Stromal cell of bone marrow (primary cell): ENCODE measurements at regions not wholly inside any gene's neighbourhood (a gene's known extent, or its start where the extent isn't known, plus 50 kb on each side); places are given as distances from the start of the nearest gene placed in this dataset.
A peak's percentile ranks its signal among the peaks of the same experiment; 100 is the strongest.

Experiments
- DNase-seq: peaks from one replicate; pipeline ENCODE4 v3.0.0-alpha.2; 2012; ENCODE audit warnings: low read depth

DNA sequence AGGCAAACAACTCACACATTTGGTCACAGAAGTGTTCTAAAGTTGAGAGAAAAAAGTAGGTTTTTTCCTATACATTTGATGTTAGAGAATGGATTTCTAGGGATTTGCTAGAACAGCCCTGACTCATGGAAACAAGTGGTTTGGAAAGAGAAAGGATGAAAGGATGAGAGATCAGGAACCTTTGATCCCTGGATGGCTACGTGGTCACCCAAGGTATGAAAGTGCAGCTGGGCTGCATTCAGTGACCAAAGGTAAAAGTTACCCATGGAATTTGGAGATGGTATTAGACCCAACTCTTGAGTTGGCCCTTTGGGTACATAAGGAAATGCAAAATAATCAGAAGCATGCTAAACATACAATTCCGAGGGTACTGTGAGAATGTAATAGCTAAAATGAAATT lies 61.3 kb upstream of the SPIN1 start:
- DNase-seq, result no peak

DNA sequence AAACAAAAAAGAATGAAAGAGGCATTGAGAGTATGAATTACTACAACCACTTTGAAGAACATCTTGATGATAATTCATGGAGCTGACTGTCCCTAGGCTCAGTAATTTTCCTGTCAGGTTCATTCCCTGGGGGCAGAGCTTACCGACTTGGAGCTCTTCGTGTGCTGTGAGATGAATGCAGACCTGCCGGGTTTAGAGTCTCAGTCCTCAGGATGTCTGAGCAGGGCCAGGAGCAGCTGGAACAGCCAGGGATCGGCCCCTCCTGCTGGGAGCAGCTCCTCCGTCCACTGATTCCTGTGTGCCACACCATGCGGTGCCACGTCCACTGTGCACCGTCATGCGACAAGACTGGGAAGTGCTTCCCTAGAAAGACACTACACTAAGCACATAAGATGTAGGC lies 62.2 kb upstream of the SPIN1 start:
- no peak for DNase-seq

DNA sequence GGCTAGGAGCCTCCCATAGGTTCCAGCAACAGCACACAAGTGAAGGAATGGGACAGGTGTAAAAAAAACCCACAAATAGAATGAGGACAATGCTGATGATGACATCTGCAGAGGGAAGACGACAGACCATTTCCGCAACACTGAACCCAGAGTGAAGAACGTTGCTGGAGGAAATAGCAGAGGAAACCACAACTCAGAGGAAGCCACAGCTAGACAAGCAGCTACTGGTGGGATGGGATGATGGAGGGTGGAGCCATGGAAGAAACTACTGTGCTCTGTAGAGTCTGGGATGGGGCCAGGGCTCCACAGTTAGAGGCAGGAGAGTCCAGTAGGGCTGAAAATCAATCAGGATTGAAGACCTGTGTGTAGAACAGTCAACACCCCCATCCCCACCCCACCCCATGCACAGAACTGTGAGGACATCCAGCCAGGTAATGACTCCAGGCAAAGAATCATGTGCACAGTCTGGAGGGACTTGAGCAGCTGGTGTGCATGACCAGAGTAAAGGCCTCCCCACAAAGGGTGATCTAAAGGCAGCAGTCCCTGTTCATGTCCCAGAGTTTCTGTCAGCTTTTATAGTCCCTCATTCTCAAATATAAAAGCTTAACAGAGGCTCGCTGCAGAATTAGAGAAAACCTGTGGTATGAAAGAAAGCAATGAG lies 65.2 kb upstream of the SPIN1 start:
- no peak for DNase-seq

DNA sequence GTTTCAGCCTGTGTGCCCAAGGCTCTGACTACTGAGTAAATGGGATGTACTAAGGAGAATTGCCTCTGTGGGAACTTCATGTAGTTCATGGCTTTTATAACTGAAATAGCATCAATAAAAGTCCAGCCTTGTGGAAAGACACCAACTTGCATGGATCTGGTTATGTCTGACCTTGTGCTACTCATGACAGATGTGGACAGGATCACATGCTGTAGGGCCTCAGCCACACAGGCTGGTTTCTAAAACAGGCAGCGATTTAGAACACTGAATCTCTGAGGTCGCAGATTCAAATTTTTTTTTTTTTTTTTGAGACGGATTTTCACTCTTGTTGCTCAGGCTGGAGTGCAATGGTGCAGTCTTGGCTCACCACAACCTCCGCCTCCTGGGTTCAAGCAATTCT lies 66.5 kb upstream of the SPIN1 start:
- DNase-seq, result no peak

DNA sequence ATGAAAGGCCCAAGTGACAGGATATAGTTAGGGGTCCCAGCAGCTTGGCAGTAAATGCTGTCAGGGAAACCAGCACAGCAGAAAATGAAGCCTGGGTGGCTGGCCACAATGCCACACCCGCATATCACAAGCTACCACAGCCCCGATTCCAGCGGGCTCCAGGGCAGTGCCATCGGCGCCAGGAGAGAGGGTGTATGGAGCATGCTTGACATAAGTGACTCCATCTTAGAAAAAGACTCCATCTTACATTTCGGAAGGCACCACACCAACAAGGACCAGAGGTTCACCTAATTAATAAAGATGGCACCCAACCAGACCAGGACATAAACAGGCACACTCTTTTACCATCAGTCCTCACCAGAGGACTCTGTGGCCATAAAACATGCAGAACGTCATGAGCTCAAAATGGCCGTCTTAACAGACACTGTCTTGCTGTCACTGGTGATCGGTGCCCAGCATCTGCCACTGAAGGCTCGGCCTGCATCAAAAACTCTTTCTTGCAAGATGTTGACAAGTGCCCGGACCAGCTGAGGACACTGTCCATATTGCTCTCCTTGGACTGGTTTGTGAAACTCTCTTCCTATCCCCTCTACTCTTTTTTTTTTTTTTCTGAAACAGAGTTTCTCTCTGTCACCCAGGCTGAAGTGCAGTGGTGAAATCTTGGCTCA lies 67.4 kb upstream of the SPIN1 start:
- DNase-seq, result no peak

DNA sequence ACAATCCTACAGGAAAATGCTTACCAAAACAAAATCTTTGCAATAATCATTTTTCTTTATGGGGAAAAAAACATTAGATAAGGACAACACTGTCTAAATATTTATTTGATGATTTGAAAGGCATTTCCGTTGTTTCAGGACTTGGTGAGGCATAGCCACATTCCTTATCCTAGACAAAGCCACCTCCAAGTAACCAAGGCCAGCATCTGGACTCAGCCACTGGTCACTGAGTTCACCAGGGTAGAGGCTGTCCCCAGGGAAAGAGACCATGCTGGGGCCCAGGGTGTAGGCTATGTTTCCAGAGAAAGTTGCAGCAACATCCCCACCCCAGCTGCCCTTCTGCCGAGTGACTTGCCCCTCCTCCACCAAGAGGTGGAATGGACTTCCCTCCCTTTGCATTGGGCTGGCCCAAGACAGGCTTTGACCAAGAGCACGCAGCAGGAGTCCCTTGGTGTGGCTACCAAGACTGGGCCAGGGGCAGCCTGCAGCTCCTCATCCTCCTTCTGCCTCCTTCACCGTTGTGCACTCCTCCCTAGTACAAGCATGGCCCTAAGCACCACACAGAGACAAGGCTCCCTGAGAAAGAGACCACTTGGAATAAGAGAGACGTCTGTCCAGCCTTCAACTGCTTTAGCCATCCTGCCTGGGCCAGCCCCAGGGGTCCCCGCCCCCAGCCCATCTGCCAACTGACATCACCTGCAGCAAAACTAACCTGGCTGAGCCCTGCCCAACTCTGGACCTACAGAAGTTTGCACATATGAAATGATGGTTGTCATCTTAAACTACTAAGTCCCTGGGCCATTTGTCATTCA lies 68.1 kb upstream of the SPIN1 start:
- DNase-seq, result no peak

DNA sequence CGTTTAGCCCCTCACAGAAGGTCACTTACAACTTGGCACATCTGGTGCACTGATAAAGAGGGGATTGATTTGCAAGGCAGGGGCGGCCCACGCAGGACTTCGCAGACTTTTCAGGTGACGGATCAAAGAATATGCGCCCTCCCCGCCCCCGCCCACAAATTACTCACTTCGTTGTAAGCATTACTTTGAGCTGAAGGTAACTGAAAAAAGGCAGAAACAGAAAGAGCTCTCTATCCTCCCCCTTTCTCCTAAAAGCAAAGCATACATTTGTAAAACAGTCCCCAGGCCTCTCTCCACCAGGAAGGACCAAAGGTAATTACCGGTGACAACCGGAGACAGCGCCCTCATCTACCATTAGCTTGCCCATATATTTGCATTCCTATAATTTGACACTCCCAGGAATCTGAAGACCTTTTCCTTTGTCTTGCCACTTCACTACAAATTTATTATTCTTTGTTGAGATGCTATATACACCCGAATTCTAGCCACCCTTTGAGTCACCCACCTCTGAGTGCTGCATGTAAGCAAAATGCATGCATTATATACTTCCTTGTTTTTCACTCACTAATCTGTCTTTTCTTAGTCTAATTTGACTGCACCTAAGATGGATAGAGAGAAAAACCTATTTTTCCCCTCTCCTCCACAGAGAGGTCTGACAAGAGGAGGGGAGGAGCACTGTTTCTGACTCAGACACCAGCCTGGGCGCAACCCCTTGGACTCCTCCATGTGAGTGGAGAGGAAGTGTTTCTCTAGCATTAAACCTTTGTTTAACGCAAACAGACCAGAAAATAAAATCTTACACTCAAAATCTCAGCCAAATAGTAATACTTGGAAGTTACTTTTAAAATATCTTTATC lies 74.7 kb upstream of the SPIN1 start:
- no peak for DNase-seq

DNA sequence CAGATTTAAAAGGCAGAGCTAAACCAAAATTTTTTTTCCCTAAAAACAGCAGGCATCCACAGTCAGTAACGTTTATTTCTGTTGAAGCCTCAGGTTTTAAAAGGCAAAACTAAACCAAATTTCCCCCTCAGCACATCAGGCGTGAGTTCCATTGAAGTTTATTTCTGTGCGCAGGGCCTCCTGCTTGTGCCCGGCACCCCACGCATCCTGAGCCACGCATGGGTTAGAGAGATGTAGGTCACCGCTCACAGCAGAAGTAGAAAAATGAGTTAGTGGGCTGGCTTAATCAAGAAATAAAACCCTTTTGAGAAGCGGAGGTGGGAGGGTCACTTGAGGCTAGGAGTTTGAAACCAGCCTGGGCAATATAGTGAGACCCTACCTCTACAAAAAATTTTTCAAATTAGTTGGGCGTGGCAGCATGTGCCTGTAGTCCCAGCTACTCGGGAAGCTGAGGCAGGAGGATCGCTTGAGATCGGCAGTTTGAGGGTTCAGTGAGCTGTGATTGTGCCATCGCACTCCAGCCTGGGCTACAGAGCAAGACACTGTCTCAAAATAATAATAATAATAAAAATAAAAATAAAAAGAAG lies 75.6 kb upstream of the SPIN1 start:
- no peak for DNase-seq

DNA sequence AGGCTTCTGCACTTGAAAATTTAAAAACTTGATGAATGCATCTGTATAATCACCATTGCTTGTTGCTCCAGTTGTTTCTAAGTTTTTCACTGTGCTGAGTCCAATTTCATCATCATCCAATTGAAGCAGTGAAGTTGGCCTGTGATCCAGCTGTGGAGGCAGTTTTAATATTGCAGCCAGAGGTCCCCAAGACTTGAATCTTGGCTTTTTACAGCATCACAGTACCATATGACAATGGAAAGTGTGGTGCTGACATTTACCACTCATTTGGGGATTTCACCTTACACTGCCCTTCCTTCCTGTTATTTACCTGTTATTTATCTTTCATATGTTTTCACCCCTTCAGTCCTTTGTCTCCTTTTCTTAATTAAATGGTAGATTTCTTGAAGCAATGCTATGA lies 76.2 kb upstream of the SPIN1 start:
- no peak for DNase-seq

DNA sequence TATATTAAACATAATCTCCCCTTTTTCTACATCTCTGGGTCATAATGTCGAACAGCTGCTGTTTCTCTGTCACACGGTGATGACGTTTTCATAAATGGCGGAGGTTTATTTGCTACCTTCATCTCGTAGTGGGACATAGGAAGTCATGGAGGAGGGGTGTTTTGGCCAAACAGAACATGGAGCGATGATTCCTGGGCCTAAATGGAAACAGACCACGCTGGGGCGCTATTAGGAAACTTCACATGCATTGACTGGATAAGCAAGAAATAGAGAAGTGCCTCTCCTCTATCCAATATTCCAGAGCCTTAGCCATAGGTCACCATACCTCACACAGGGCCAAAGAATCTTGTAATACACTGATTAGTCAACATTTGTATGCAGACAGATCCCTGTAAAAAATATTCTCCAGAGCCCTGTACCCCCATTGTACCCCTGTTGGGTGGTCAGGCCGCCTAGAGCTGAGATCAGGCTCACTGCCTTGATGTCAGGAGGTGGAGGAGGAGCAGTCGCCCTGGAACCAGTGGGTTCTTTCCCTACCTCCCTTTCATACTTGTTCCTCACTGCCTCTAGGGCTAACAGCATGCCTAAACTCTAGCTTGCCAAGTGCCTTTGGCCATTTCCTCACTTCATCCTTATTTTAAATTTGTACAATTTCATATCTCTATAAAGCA lies 77.8 kb upstream of the SPIN1 start:
- DNase-seq, result no peak

DNA sequence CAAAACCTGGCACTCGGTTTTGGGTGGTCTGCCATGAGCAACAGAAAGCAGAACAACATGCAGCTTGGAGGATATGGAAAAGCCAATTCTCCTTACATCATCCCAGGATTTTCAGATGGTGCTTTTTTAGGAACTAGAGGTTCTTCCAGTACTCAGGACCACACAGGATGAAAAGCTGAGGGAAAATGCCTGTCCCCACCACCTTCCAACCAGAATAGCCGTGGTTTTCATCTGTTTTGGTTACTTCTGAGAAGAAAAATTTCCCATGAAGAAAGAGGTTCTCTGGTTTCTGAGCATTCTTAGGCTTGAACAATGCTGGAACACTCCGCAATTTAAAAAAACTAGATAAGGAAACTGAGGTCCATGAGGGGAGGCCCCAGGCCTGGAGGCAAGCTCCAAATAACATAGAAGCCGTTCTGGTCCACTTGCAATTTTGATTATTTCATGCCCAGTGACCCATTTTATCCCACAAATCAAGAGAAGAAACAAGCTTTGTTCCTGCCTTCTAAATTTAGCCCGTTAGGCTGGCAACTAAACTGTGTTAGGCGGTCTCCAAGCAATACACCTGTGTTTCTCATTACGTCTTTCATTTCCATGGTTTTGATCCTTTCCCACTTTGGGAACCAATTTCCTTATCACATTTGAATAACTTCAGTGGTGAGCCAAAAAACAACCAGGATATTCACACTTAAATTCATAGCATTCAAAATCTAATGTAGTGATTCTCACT lies 79.2 kb upstream of the SPIN1 start:
- no peak for DNase-seq

DNA sequence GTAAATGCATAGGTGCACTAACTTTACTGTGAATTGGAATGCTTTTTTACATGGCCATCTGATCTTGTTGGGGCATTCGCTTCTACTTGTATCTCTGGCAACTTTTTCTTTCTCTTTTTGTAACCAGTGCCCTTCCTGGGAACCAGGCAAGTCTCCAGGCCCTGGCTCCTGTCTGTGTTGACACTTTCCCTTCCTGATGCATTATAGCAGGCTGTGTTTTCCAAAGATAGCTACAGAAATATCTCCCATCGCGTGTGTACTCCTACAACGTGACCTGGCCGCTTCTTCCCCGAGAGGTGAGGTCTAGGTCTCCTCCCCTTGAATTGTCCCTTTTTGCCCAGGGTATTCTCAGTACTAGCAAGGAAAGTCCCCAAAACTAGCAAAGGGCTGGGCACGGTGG lies 81.1 kb upstream of the SPIN1 start:
- DNase-seq, result no peak

DNA sequence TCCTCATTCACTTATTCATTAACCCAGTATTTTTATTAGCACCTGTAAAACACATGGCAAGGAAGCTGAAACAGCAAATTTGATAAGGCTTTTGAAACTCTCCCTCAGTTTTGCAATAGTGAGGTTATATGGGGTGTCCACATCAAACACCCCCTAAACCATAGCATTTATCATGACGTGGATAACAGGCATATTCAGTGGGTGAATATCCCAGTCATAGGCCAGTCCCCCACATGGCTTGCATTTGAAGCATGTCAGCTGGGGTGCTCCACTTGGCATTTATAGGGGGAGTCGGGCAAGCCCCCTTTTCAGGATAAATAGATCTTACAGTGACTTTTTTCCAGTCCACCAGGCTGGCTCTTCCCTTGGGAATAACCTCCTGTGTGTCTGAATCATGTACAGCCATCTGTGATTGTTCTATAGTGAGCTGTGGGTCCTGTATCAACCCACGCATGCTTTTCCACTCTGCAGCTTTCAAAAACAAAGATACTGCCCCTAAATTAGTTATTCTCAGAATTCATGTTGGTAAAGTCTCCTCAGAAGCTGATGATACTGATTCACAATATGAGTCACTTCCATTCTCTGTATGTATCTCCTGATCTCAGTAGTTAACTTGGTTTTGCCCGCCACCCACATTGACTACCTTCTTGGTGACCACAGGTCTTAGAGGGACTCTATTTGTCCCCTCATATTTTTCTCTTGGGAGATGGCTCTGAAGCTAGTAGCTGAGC lies 84.4 kb upstream of the SPIN1 start:
- peak; percentile 25 for DNase-seq

DNA sequence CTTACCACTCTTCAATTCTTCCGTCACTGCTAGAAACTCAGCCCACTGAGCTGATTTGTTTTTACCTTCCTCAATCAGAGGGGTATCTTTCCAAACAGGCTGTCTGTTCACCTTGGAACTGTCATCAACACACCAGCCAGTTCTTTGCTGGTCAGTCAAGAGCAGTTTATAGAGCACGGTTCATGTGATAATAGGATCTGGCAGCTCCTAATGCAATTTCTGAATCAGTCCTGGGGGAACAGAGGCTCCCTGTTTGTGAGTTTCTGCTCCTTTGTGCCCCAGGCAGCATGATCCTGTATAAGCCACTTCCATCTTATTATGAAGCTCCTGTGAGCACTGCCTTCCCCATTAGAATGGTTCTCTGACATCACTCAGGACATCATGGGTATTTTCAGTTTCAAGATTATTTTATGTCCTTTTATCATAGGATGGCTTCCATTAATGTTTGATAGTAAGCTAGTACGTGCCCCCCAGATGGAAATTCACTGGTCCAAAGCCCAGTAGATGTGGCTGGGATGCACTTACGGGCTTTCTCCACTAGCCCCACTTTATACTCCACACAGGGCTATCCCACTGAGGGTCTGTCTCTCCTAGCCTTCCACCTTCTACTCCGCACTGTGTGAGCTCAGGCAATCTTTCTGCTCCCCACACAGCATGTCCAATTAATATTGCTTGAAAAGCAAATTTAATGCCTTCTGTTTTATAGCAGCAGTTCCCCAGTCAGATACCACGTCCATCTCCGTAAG lies 85.5 kb upstream of the SPIN1 start:
- no peak for DNase-seq

DNA sequence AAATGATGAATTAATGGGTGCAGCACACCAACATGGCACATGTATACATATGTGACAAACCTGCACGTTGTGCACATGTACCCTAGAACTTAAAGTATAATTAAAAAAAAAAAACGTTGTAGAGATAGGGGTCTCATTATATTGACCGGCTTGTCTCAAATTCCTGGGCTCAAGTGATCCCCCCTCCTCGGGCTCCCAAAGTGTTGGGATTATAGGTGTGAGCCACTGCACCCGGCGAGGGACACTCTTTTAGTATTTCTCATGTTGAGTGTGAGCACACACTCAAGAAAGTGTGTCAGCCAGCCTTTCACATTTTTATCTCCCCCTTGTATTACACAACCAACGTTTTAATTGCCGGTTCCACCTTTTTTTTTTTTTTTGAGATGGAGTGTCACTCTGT lies 87.7 kb upstream of the SPIN1 start:
- DNase-seq, result no peak

DNA sequence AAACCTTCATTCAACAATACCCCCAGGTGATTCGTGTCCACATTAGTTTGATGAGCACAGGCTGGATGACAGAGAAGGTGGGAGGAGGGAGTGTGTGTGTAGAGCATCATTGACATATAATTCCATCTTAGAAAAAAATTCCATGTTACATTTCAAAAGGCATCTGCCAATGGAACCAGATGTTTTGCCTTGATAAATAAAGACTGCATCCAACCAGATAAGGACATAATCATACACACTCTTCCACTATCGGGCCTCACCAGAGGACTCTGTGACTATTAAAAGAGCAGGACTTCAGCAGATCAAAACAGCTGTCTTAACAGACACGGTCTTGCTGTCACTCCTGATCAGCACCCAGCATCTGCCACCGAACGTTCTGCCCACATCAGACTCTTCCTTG lies 96.4 kb upstream of the SPIN1 start:
- DNase-seq, result no peak

DNA sequence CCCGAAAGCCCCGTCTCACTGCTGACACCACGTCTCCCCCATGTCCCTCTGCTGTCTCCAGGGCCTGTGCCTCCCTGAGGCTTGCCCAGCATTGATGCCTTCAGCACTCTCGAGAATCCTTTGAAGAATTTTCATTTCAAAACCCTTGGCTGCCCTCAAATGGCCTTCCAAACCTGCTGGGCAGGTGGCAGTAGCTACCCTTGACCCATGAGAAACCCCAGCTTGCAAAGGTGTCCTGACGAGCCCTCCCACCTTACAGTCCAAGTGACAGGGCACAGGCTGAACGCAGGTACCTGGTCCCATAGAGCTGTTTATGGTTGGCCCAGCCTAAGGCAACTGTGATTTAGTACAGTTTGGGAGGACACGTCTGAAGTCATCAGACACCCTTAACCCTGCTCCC lies 97.2 kb upstream of the SPIN1 start:
- DNase-seq, result no peak

DNA sequence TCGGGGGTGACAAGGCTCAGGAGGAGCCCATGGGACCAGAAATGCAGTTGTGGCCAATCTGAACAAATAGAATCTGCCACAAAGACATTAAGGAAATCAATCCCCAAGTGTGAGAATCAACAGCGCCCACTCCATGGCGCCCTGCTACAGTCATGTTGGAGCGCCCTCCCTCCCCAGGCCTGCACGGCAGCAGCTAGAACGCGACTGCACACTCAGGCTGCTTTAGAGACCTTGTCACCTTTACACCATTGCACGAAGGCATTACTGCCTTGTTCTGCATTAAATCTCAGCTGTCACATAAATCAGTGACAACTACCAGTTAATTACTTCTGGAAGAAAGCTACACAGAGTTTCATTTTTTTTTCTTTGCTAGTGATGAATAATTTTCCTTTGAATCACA lies 98.7 kb upstream of the SPIN1 start:
- DNase-seq, result no peak

DNA sequence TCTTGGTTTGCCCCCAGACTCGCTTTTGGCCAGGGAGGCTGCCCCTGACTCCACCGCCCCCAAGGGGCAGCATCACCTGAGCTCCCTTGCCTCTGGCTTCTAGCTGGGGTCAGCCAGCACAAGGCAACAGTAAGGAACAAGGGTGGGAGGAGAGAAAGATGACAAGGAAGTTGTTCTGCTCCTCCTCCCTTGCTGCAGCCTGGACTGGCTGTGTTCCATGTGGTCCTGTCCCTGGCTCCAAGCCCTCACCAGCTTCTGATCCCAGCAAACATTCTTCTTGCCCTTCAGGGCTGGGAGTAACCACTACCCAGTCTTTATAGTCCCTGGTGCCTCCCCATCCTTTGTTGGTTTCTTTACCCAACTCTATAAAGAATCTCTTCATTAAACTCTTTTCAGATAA lies 100.3 kb upstream of the SPIN1 start:
- no peak for DNase-seq
